Gastrocnemius medialis (tissue), 4 donors: ENCODE measurements at regions not wholly inside any gene's neighbourhood (a gene's known extent, or its start where the extent isn't known, plus 50 kb on each side); places are given as distances from the start of the nearest gene placed in this dataset.
A peak's percentile ranks its signal among the peaks of the same experiment; 100 is the strongest.
"Not testable (repeated sequence)": the region's sequence is repeated elsewhere in the genome, so short reads cannot be mapped to it uniquely, and the experiment has no call there.

ENCODE experiments used
- ATAC-seq, 2 donors: fragments of 150-250 bp; one replicate each; pipeline ENCODE4 v1.9.1; 2016
- DNase-seq, 2 donors: peaks; one replicate each; pipeline ENCODE4 v3.0.0-alpha.2; 2019
- H3K27ac ChIP-seq, 4 donors: fragments of 200-600 bp; sonication (generic); 1 replicate in 1 of 4; 2 replicates in 3 of 4; pipeline ENCODE4 v1.5.1; 2016 to 2018; ENCODE audit warnings: mild to moderate bottlenecking in 2 of 4, moderate library complexity in 1 of 4
- H3K27me3 ChIP-seq, 3 donors: fragments of 200-600 bp; sonication (generic) in 2 of 3; 1 replicate in 1 of 3; 2 replicates in 2 of 3; pipeline versions ENCODE4 v1.5.1 to v1.6.0; 2016 to 2019; ENCODE audit warnings: mild to moderate bottlenecking in 1 of 3, moderate library complexity in 1 of 3
- H3K36me3 ChIP-seq, 2 donors: fragments of 200-600 bp; sonication (generic) in 1 of 2; one replicate each; pipeline ENCODE4 v1.5.1; 2017 to 2018
- H3K4me1 ChIP-seq, 2 donors: fragments of 200-600 bp; sonication (generic) in 1 of 2; one replicate each; pipeline ENCODE4 v1.5.1; 2016 to 2017; ENCODE audit warnings: mild to moderate bottlenecking in 2 of 2
- H3K4me3 ChIP-seq, 4 donors: fragments of 200-600 bp; sonication (generic) in 3 of 4; 1 replicate in 1 of 4; 2 replicates in 3 of 4; pipeline ENCODE4 v1.5.1; 2016 to 2019; ENCODE audit warnings: mild to moderate bottlenecking in 2 of 4
- H3K9me3 ChIP-seq, 3 donors: fragments of 200-600 bp; sonication (generic) in 2 of 3; 1 replicate in 1 of 3; 2 replicates in 2 of 3; pipeline ENCODE4 v1.5.1; 2016 to 2019
- CTCF ChIP-seq, 5 experiments: fragments of 450-650 bp in 3 of 5; fragments of 200-600 bp in 2 of 5; sonication (generic) in 2 of 5; IDR thresholded peaks in 4 of 5; conservative IDR thresholded peaks in 1 of 5; 1 replicate in 4 of 5; 2 replicates in 1 of 5; pipeline ENCODE4 v1.5.1; 2016 to 2019; ENCODE audit warnings: antibody characterized with exemption in 5 of 5, mild to moderate bottlenecking in 3 of 5, moderate library complexity in 3 of 5
- POLR2A ChIP-seq, 2 donors: fragments of 450-650 bp; IDR thresholded peaks; one replicate each; pipeline ENCODE4 v1.6.1; 2017; ENCODE audit warnings: antibody characterized with exemption in 2 of 2, mild to moderate bottlenecking in 2 of 2, moderate library complexity in 2 of 2
- in situ Hi-C, 4 donors: fragments of 200-750 bp; cut with MboI; loops; one replicate each; pipeline versions ENCODE4 v1.15.0 to v1.8.0; 2017; ENCODE audit warnings: low sequenced_read_pairs in 4 of 4
- intact Hi-C: fragments of 100-400 bp; cut with DNase I; formaldehyde crosslinking; loops from one replicate; pipeline ENCODE4 v1.15.1; 2023; ENCODE audit warnings: low total_unique reads

GRCh38 chr7:94182721-94183120 is 178.6 kb upstream of the BET1 start:
- in situ Hi-C loops: no loop called here
- H3K4me3 ChIP-seq: no peak overlapping the region

GRCh38 chr7:94183289-94183749 is 179.2 kb upstream of the BET1 start:
- ATAC-seq (peak; percentile 83 to 87), DNase-seq (no peak)
- Histone ChIP-seq H3K27me3 (no peaks in the 10 kb centered on the region), H3K36me3 (no peaks in the 10 kb centered on the region), H3K4me3 (no peak overlapping the region), H3K9me3 (no peaks in the 10 kb centered on the region), H3K27ac (peak overlapping the region; percentile 53 to 65 (median 62)), H3K4me1 (peaks cover 0 to 5% of the 10 kb centered on the region in 2 donors)
- intact Hi-C loops: no loop called here
- in situ Hi-C loops: no loop called here
- TF ChIP-seq POLR2A (IDR thresholded peaks at IDR 0.05) (no peak), CTCF (IDR thresholded peaks at IDR 0.05 in 4 of 5, conservative IDR thresholded peaks at IDR 0.05 in 1 of 5) (no peak)

More at GRCh38 chr7:94182721-94183120, 178.6 kb upstream of the BET1 start:
- Histone ChIP-seq H3K9me3 (no peaks in the 10 kb centered on the region), H3K27ac (peak overlapping the region; percentile 53 to 62 (median 62)), H3K4me1 (peaks cover 0 to 5% of the 10 kb centered on the region in 2 donors), H3K27me3 (no peaks in the 10 kb centered on the region), H3K36me3 (no peaks in the 10 kb centered on the region)
- intact Hi-C loops: no loop called here
- no peak for TF ChIP-seq POLR2A (IDR thresholded peaks at IDR 0.05)
- ATAC-seq (no peak), DNase-seq (no peak)

- Histone ChIP-seq H3K9me3 (no peaks in the 10 kb centered on the region), H3K27me3 (no peaks in the 10 kb centered on the region), H3K36me3 (no peaks in the 10 kb centered on the region), H3K4me3 (no peak overlapping the region), H3K27ac (peak overlapping the region; percentile 36 to 65 (median 51)), H3K4me1 (peaks cover 0 to 5% of the 10 kb centered on the region in 2 donors)
- DNase-seq: no peak
- intact Hi-C loops: no loop called here
- in situ Hi-C loops: no loop called here
- ATAC-seq: no peak
- TF ChIP-seq POLR2A (IDR thresholded peaks at IDR 0.05) (no peak), CTCF (IDR thresholded peaks at IDR 0.05 in 4 of 5, conservative IDR thresholded peaks at IDR 0.05 in 1 of 5) (no peak)
These were observed 179.7 kb upstream of the BET1 start for GRCh38 chr7:94183891-94184290.

GRCh38 chr7:94188350-94188749 is 184.2 kb upstream of the BET1 start:
- TF ChIP-seq POLR2A (IDR thresholded peaks at IDR 0.05) (no peak), CTCF (IDR thresholded peaks at IDR 0.05 in 4 of 5, conservative IDR thresholded peaks at IDR 0.05 in 1 of 5) (no peak)
- no peak overlapping the region for H3K27ac ChIP-seq
- ATAC-seq (no peak), DNase-seq (no peak)
- no peaks in the 10 kb centered on the region for H3K27me3 ChIP-seq
- peaks cover 0 to 3% of the 10 kb centered on the region in 2 donors for H3K4me1 ChIP-seq
- no peaks in the 10 kb centered on the region for H3K9me3 ChIP-seq
- H3K36me3 ChIP-seq: no peaks in the 10 kb centered on the region
- in situ Hi-C loops: no loop called here
- H3K4me3 ChIP-seq: no peak overlapping the region
- intact Hi-C loops: no loop called here

- no peak overlapping the region for H3K27ac ChIP-seq
- DNase-seq (no peak), ATAC-seq (no peak)
- no peaks in the 10 kb centered on the region for H3K9me3 ChIP-seq
- TF ChIP-seq CTCF (IDR thresholded peaks at IDR 0.05 in 4 of 5, conservative IDR thresholded peaks at IDR 0.05 in 1 of 5) (no peak), POLR2A (IDR thresholded peaks at IDR 0.05) (no peak)
- no peak overlapping the region for H3K4me3 ChIP-seq
- no peaks in the 10 kb centered on the region for H3K4me1 ChIP-seq
- in situ Hi-C loops: no loop called here
- H3K27me3 ChIP-seq: no peaks in the 10 kb centered on the region
- no peaks in the 10 kb centered on the region for H3K36me3 ChIP-seq
- intact Hi-C loops: no loop called here
These were observed 186.5 kb upstream of the BET1 start for GRCh38 chr7:94190599-94191061.

- ATAC-seq, intact Hi-C loops, in situ Hi-C loops: not testable (repeated sequence)
These were observed 190.3 kb upstream of the BET1 start for GRCh38 chr7:94194426-94194825.

More at GRCh38 chr7:94194426-94194825, 190.3 kb upstream of the BET1 start:
- H3K4me3 ChIP-seq, H3K36me3 ChIP-seq, H3K9me3 ChIP-seq, DNase-seq, H3K27me3 ChIP-seq, H3K4me1 ChIP-seq, H3K27ac ChIP-seq: not testable (repeated sequence)
